Kidney epithelial cell (primary cell): ENCODE measurements at regions not wholly inside any gene's neighbourhood (a gene's known extent, or its start where the extent isn't known, plus 50 kb on each side); places are given as distances from the start of the nearest gene placed in this dataset.
"Not testable (repeated sequence)": the region's sequence is repeated elsewhere in the genome, so short reads cannot be mapped to it uniquely, and the experiment has no call there.

Source experiments
- DNase-seq: peaks from one replicate; pipeline ENCODE4 v3.0.0-alpha.2; 2010; ENCODE audit warnings: low read depth
- H3K27me3 ChIP-seq: 2 replicates; pipeline ENCODE4 v1.6.0; 2011; ENCODE audit warnings: low read length; ENCODE audit not compliant: control insufficient read depth, insufficient read depth
- H3K36me3 ChIP-seq: 2 replicates; pipeline ENCODE4 v1.5.1; 2011; ENCODE audit warnings: low read length; ENCODE audit not compliant: control insufficient read depth, insufficient read depth
- H3K4me3 ChIP-seq: 2 replicates; pipeline ENCODE4 v1.5.1; 2011; ENCODE audit warnings: low read depth, mild to moderate bottlenecking, control low read depth, low read length
- TF ChIP-seq, protein P1 (sequence below): IDR thresholded peaks from 2 replicates; pipeline ENCODE4 v1.5.1; 2011; ENCODE audit warnings: mild to moderate bottlenecking, moderate library complexity, low read length, control low read depth, inconsistent platforms; ENCODE audit not compliant: insufficient read depth, poor library complexity, severe bottlenecking

DNA sequence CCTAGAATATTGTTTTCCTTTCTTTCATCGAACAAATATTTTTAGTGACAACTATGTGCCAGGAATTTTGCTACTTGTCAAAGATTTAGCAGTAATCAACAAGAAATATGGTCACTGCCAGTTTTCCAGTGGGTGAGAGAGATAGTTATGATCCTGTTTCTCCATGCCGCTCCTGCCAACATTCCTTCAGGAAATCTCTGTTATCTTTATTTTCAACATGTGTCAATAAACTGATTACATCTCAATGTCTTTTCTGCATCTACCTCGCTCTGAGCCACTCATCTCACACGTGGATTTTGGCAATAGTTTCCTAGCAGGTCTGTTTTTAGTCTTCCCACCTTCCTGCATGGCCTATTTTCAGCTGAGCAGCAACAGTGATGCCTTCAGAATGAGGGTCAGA is 650.0 kb upstream of the STXBP6 start:
- no peak overlapping the region for H3K4me3 ChIP-seq
- no peak for DNase-seq
- no peaks in the 10 kb centered on the region for H3K36me3 ChIP-seq
- H3K27me3 ChIP-seq: no peaks in the 10 kb centered on the region
- TF ChIP-seq, protein P1, sequence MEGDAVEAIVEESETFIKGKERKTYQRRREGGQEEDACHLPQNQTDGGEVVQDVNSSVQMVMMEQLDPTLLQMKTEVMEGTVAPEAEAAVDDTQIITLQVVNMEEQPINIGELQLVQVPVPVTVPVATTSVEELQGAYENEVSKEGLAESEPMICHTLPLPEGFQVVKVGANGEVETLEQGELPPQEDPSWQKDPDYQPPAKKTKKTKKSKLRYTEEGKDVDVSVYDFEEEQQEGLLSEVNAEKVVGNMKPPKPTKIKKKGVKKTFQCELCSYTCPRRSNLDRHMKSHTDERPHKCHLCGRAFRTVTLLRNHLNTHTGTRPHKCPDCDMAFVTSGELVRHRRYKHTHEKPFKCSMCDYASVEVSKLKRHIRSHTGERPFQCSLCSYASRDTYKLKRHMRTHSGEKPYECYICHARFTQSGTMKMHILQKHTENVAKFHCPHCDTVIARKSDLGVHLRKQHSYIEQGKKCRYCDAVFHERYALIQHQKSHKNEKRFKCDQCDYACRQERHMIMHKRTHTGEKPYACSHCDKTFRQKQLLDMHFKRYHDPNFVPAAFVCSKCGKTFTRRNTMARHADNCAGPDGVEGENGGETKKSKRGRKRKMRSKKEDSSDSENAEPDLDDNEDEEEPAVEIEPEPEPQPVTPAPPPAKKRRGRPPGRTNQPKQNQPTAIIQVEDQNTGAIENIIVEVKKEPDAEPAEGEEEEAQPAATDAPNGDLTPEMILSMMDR: no peak

DNA sequence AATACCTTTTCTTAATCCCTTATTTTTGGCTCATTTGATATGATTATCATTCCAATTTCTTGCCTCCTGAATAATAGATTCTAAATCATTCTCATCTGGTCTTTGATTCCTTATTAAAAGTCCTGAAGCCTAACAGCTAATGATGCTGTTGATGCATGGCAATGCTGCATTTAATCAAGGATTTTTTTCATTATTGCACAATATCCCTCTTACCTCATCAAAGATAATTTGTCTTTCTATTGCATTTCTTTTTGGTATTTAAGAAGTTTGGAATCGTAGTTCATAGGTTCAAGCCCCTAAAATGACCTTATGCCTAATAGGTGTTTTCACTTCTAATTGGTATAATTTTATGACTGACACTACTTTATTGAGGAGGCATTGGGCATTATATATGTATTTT is 648.2 kb upstream of the STXBP6 start:
- no peak overlapping the region for H3K4me3 ChIP-seq
- H3K27me3 ChIP-seq: no peaks in the 10 kb centered on the region
- TF ChIP-seq, protein P1: no peak
- DNase-seq: no peak
- H3K36me3 ChIP-seq: no peaks in the 10 kb centered on the region

DNA sequence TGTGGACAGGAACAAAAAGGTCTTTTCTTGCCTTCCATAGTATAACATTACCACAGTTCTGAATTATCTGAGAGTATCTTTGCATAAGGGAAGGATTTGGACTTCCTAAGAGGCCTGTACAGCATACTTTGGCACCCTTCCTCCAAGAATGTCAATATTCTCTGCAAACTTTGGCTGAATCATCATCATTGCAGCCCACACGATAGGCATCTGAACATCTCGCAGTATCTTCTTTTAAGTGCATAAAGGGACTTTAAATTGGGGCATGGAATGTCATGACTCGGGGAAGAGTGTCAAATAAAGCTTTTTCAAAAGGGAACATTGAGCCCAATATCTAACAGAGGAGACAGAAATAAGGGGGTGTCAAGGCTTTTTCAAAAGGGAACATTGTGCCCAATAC is 646.2 kb upstream of the STXBP6 start:
- Histone ChIP-seq H3K36me3 (no peaks in the 10 kb centered on the region), H3K27me3 (no peaks in the 10 kb centered on the region), H3K4me3 (no peak overlapping the region)
- no peak for DNase-seq
- TF ChIP-seq, protein P1: no peak

DNA sequence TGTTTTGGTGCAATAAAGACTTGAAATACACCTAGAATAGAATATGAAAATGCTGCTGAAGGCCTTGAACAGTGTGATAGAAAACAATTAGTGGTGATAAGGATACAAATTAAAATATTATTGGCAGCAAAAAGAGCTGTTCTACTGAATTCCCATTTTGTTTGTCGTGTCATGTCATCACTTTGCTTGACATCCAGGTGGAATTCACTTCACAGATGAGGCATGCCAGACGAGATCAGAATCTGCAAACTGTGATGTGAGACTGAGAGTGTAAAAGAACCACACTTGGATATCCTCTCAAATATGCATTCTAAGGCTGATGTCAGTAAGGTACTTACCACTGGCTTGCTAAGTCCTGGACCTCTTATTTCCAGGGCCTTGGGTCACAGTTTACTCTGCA is 635.1 kb upstream of the STXBP6 start:
- DNase-seq: no peak
- Histone ChIP-seq H3K27me3 (no peaks in the 10 kb centered on the region), H3K4me3 (no peak overlapping the region), H3K36me3 (no peaks in the 10 kb centered on the region)
- TF ChIP-seq, protein P1: no peak

DNA sequence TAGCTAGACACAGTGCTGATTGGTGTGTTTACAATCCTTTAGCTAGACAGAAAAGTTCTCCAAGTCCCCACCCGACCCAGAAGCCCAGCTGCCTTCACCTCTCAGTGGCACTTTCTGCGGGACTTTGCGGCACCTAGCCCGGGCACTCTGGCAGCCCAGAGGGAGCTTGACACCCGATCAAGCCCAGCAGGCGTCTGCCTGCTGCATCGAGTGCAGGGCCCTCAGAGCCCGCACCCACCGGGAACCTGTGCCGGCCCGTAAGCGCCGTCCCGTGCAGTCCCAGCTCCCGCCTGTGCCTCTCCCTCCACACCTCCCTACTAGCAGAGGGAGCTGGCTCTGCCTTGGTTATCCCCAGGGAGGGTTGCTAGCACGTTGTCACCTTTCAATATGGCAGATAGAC is 631.0 kb upstream of the STXBP6 start:
- Histone ChIP-seq H3K36me3 (no peaks in the 10 kb centered on the region), H3K27me3 (no peaks in the 10 kb centered on the region), H3K4me3 (no peak overlapping the region)
- TF ChIP-seq, protein P1: no peak
- DNase-seq: no peak

DNA sequence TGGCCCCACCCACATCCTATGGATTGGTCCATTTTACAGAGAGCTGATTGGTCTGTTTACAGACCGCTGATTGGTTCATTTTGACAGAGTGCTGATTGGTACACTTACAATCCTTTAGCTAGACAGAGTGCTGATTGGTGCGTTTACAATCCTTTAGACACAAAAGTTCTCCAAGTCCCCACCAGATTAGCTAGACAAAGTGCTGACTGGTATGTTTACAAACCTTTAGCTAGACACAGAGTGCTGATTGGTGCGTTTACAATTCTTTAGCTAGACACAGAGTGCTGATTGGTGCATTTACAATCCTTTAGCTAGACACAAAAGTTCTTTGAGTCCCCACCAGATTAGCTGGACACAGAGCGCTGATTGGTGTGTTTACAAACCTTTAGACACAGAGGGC is 630.6 kb upstream of the STXBP6 start:
- H3K27me3 ChIP-seq, H3K36me3 ChIP-seq, H3K4me3 ChIP-seq, DNase-seq: not testable (repeated sequence)
